Esophagus muscularis mucosa (tissue), 4 donors: ENCODE measurements at regions not wholly inside any gene's neighbourhood (a gene's known extent, or its start where the extent isn't known, plus 50 kb on each side); places are given as distances from the start of the nearest gene placed in this dataset.

Source experiments
- CTCF ChIP-seq, 3 experiments: fragments of 200-600 bp in 2 of 3; fragments of 450-650 bp in 1 of 3; sonication (generic) in 2 of 3; IDR thresholded peaks; one replicate each; pipeline ENCODE4 v1.5.1; 2017 to 2019; ENCODE audit warnings: antibody characterized with exemption in 3 of 3, mild to moderate bottlenecking in 2 of 3, moderate library complexity in 1 of 3
- EP300 ChIP-seq: sonication (generic); formaldehyde crosslinking; IDR thresholded peaks from one replicate; pipeline ENCODE4 v1.6.1; 2017; ENCODE audit warnings: antibody characterized with exemption
- POLR2A ChIP-seq: fragments of 450-650 bp; IDR thresholded peaks from one replicate; pipeline ENCODE4 v1.6.1; 2017; ENCODE audit warnings: antibody characterized with exemption, moderate library complexity, mild to moderate bottlenecking, low read depth
- POLR2AphosphoS5 ChIP-seq, 2 donors: sonication (generic); formaldehyde crosslinking; IDR thresholded peaks; one replicate each; pipeline ENCODE4 v1.6.1; 2017; ENCODE audit warnings: antibody characterized with exemption in 2 of 2

GRCh38 chr11:110951037-110951949 is 239.1 kb upstream of the ARHGAP20 start:
- TF ChIP-seq POLR2AphosphoS5 (IDR thresholded peaks at IDR 0.05) (no peak), CTCF (IDR thresholded peaks at IDR 0.05) (no peak), EP300 (no peak), POLR2A (no peak)
